ENCODE measurements at regions not wholly inside any gene's neighbourhood (a gene's known extent, or its start where the extent isn't known, plus 50 kb on each side); places are given as distances from the start of the nearest gene placed in this dataset.

GRCh38 chr6:66190858-66191257, 483.8 kb upstream of the EYS start (continued):
- no peak for TF ChIP-seq HIC1 (tag by site-specific recombination; IDR thresholded peaks at IDR 0.05)

- H3K27ac ChIP-seq (ENCODE audit: extremely low read depth, low read depth, low read length), result no peak overlapping the region
- H3K9me3 ChIP-seq (ENCODE audit: control insufficient read depth, insufficient read depth, low read depth, low read length), result no peaks in the 10 kb centered on the region
- TF ChIP-seq HOXC10 (CRISPR knock-in tag; IDR thresholded peaks at IDR 0.05) (no peak), ZNF580 (tag by site-specific recombination; IDR thresholded peaks at IDR 0.05) (no peak), ZNF549 (tag by site-specific recombination; IDR thresholded peaks at IDR 0.05) (no peak), ZNF433 (tag by site-specific recombination; IDR thresholded peaks at IDR 0.05; ENCODE audit: low read depth) (no peak)
- no peaks in the 10 kb centered on the region for H3K36me3 ChIP-seq (ENCODE audit: control insufficient read depth in 2 of 2, insufficient read depth in 1 of 2, low read length in 2 of 2)
- POLR2A ChIA-PET, result no interaction called here
- no peak overlapping the region for H3K4me3 ChIP-seq (ENCODE audit: low read depth, low read length)
- CTCF ChIA-PET, result no interaction called here
- H3K4me1 ChIP-seq (ENCODE audit: control insufficient read depth, insufficient read depth, low read length), result no peaks in the 10 kb centered on the region
Observed at GRCh38 chr6:66189915-66190314, 482.9 kb upstream of the EYS start.

- Histone ChIP-seq H3K36me3 (ENCODE audit: control insufficient read depth in 2 of 2, insufficient read depth in 1 of 2, low read length in 2 of 2) (no peaks in the 10 kb centered on the region), H3K27ac (ENCODE audit: extremely low read depth, low read depth, low read length) (no peak overlapping the region), H3K4me1 (ENCODE audit: control insufficient read depth, insufficient read depth, low read length) (no peaks in the 10 kb centered on the region), H3K4me3 (ENCODE audit: low read depth, low read length) (no peak overlapping the region), H3K9me3 (ENCODE audit: control insufficient read depth, insufficient read depth, low read depth, low read length) (no peaks in the 10 kb centered on the region)
- TF ChIP-seq ZNF530 (tag by site-specific recombination; IDR thresholded peaks at IDR 0.05; ENCODE audit: low read depth), result no peak
- no peak for TF ChIP-seq GLI4 (tag by site-specific recombination; IDR thresholded peaks at IDR 0.05)
- no peak for TF ChIP-seq ZNF423 (tag by site-specific recombination; IDR thresholded peaks at IDR 0.05)
- TF ChIP-seq ZNF791 (tag by site-specific recombination; IDR thresholded peaks at IDR 0.05), result no peak
- no peak for TF ChIP-seq OVOL3 (tag by site-specific recombination; IDR thresholded peaks at IDR 0.05)
- no peak for TF ChIP-seq ZNF175 (tag by site-specific recombination; IDR thresholded peaks at IDR 0.05)
- no peak for TF ChIP-seq ZIC2 (tag by site-specific recombination; IDR thresholded peaks at IDR 0.05)
- no peak for TF ChIP-seq BCL11A (tag by site-specific recombination; IDR thresholded peaks at IDR 0.05; ENCODE audit: low read depth)
- CTCF ChIA-PET, result no interaction called here
- POLR2A ChIA-PET, result no interaction called here
Observed at GRCh38 chr6:66186756-66187155, 479.7 kb upstream of the EYS start.

- Histone ChIP-seq H3K4me3 (ENCODE audit: low read depth, low read length) (no peak overlapping the region), H3K9me3 (ENCODE audit: control insufficient read depth, insufficient read depth, low read depth, low read length) (no peaks in the 10 kb centered on the region), H3K36me3 (ENCODE audit: control insufficient read depth in 2 of 2, insufficient read depth in 1 of 2, low read length in 2 of 2) (no peaks in the 10 kb centered on the region), H3K27ac (ENCODE audit: extremely low read depth, low read depth, low read length) (no peak overlapping the region), H3K4me1 (ENCODE audit: control insufficient read depth, insufficient read depth, low read length) (no peaks in the 10 kb centered on the region)
- CTCF ChIA-PET, result no interaction called here
- POLR2A ChIA-PET, result no interaction called here
- TF ChIP-seq ZNF175 (tag by site-specific recombination; IDR thresholded peaks at IDR 0.05) (no peak), CTCF (tag by site-specific recombination; IDR thresholded peaks at IDR 0.05) (no peak), ZNF416 (tag by site-specific recombination; IDR thresholded peaks at IDR 0.05) (no peak), ZNF610 (tag by site-specific recombination; IDR thresholded peaks at IDR 0.05; ENCODE audit: borderline replicate concordance) (no peak), ZNF837 (tag by site-specific recombination; IDR thresholded peaks at IDR 0.05) (no peak), YY2 (tag by site-specific recombination; IDR thresholded peaks at IDR 0.05) (no peak), ZBTB49 (tag by site-specific recombination; IDR thresholded peaks at IDR 0.05; ENCODE audit: low read depth) (no peak), ZNF692 (tag by site-specific recombination; IDR thresholded peaks at IDR 0.05) (no peak), ZNF324 (tag by site-specific recombination; IDR thresholded peaks at IDR 0.05) (no peak), SP3 (tag by site-specific recombination; IDR thresholded peaks at IDR 0.05) (no peak), KLF16 (tag by site-specific recombination; IDR thresholded peaks at IDR 0.05) (no peak), REPIN1 (tag by site-specific recombination; IDR thresholded peaks at IDR 0.05; ENCODE audit: low read depth) (no peak), ZNF350 (tag by site-specific recombination; IDR thresholded peaks at IDR 0.05) (no peak)
Observed at GRCh38 chr6:66184091-66184490, 477.1 kb upstream of the EYS start.

All from HEK293 (cell line).